Nephron (organoid): ENCODE measurements at regions not wholly inside any gene's neighbourhood (a gene's known extent, or its start where the extent isn't known, plus 50 kb on each side); places are given as distances from the start of the nearest gene placed in this dataset.

Experiments
- H3K27ac Mint-ChIP-seq, 3 experiments: 2 replicates each; pipeline ENCODE4 v1.8.0; 2020; ENCODE audit warnings: mixed read lengths in 3 of 3, mild to moderate bottlenecking in 2 of 3, moderate library complexity in 1 of 3
- H3K27me3 Mint-ChIP-seq: 2 replicates; pipeline ENCODE4 v1.8.0; 2021; ENCODE audit warnings: low read depth, mild to moderate bottlenecking, moderate library complexity, mixed read lengths
- H3K36me3 Mint-ChIP-seq: 2 replicates; pipeline ENCODE4 v1.8.0; 2020; ENCODE audit warnings: low read depth, mixed read lengths
- H3K4me1 Mint-ChIP-seq: 2 replicates; pipeline ENCODE4 v1.8.0; 2020; ENCODE audit warnings: mixed read lengths
- H3K4me3 Mint-ChIP-seq, 3 experiments: 2 replicates each; pipeline ENCODE4 v1.8.0; 2020; ENCODE audit warnings: mild to moderate bottlenecking in 3 of 3, mixed read lengths in 3 of 3, moderate library complexity in 2 of 3
- H3K9me3 Mint-ChIP-seq: 2 replicates; pipeline ENCODE4 v1.8.0; 2020; ENCODE audit warnings: mixed read lengths
- TF ChIP-seq, protein P1 (sequence below), 3 experiments: fragments of 200-600 bp; sonication (generic); IDR thresholded peaks; one replicate each; pipeline ENCODE4 v1.5.0; 2021; ENCODE audit warnings: antibody characterized with exemption in 3 of 3; ENCODE audit not compliant: unreplicated experiment in 3 of 3

DNA sequence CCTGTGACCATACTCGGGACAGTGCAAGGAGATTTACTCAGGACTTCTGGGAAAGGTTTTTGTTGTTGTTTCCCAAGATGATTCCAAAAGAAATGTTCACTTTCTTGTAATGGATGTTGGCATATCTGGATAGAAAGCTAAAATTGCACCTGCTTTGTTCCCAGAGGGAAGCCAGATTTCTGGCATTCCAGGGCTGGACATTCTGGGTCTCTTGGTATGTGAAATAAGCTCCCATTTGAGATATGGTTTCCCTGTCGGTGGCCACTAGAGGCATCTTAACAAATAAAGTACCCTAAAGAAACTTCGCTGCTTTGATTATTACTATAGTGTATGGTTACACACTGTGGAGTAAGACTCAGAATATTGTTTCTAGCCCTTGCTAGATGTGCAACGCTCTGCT lies 737.3 kb downstream of the BRINP1 start:
- no peaks in the 10 kb centered on the region for H3K27me3 Mint-ChIP-seq
- no peak overlapping the region for H3K4me3 Mint-ChIP-seq
- H3K9me3 Mint-ChIP-seq: peaks cover 9% of the 10 kb centered on the region
- TF ChIP-seq, protein P1, sequence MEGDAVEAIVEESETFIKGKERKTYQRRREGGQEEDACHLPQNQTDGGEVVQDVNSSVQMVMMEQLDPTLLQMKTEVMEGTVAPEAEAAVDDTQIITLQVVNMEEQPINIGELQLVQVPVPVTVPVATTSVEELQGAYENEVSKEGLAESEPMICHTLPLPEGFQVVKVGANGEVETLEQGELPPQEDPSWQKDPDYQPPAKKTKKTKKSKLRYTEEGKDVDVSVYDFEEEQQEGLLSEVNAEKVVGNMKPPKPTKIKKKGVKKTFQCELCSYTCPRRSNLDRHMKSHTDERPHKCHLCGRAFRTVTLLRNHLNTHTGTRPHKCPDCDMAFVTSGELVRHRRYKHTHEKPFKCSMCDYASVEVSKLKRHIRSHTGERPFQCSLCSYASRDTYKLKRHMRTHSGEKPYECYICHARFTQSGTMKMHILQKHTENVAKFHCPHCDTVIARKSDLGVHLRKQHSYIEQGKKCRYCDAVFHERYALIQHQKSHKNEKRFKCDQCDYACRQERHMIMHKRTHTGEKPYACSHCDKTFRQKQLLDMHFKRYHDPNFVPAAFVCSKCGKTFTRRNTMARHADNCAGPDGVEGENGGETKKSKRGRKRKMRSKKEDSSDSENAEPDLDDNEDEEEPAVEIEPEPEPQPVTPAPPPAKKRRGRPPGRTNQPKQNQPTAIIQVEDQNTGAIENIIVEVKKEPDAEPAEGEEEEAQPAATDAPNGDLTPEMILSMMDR (IDR thresholded peaks at IDR 0.05; ENCODE audit: unreplicated experiment in 3 of 3): no peak
- no peaks in the 10 kb centered on the region for H3K36me3 Mint-ChIP-seq
- no peaks in the 10 kb centered on the region for H3K4me1 Mint-ChIP-seq
- no peak overlapping the region for H3K27ac Mint-ChIP-seq

DNA sequence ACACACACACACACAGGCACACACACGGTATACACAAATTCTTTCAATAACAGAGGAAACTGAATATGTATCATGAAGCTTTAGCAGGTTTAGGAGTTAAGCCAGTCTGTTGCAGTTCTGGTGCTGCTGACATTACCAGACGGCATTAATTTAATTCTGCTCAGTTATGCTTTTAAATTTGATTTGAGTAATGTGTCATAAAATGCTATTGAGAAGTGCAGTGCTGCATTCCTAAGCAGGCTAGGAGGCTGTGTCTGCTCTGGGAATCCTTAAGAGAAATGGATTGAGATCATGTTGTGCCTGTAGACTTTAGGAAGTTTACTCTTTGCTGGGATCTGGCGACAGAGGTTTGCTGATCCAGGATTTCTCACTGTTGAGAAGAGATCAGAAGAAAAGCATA lies 733.8 kb downstream of the BRINP1 start:
- no peak overlapping the region for H3K27ac Mint-ChIP-seq
- H3K9me3 Mint-ChIP-seq: peaks cover 20% of the 10 kb centered on the region
- TF ChIP-seq, protein P1 (IDR thresholded peaks at IDR 0.05; ENCODE audit: unreplicated experiment in 3 of 3): no peak
- H3K4me3 Mint-ChIP-seq: no peak overlapping the region
- no peaks in the 10 kb centered on the region for H3K36me3 Mint-ChIP-seq
- no peaks in the 10 kb centered on the region for H3K27me3 Mint-ChIP-seq
- H3K4me1 Mint-ChIP-seq: no peaks in the 10 kb centered on the region

DNA sequence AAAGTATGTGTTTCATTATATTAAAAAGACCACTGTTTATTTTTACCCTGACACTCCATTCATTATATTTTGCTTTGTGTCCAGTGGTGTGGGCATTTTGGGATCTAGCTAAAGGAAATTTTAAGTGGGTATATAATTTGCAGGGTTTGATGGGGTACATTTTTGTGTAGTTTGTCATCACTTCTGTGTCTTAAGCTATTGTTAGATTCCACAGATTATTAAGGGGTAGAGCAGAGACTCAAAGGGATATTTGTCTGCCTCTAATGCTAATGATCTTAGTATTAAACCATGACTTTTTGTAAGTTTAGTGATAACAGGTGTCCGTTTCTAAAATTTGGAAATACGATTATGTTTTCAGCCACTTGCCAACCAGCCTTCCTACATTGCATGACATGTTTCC lies 731.6 kb downstream of the BRINP1 start:
- H3K4me1 Mint-ChIP-seq: no peaks in the 10 kb centered on the region
- peaks cover 20% of the 10 kb centered on the region for H3K9me3 Mint-ChIP-seq

DNA sequence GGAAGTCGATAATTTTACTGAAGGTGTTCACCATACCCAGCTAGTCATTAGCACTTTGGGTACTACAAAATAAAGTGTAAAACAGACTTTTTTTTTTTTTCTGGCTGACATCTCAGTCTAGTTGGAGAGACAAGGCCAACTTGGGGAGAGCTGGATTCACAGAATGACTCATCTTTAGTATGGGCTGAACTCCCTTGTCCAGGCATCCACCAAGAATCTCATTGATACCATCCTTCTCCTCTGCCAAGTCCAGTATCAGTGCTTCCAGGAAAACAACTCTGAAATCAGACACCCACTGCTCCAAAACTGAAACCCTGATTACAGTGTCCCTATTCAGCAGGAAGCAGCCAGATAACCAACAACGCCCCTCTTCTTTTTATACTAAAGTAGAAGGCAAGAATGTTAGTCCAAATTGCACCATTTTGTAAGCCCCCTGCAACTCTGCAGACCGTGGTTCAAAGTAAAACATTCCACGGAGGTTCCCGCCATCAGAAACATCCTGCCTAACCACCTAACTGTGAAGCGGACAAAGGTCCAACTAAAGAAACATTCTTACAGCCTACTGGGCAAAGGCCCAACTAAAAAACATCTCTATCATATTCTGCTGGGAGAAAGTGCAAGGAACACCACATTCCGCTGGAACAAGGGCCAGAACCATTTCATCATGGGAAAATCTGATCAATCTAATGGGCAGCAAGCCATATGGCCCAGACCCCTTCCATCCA lies 728.2 kb downstream of the BRINP1 start:
- Mint-ChIP-seq H3K4me3 (no peak overlapping the region), H3K4me1 (peaks cover 5% of the 10 kb centered on the region), H3K36me3 (no peaks in the 10 kb centered on the region), H3K27me3 (no peaks in the 10 kb centered on the region), H3K27ac (no peak overlapping the region), H3K9me3 (peaks cover 18% of the 10 kb centered on the region)
- TF ChIP-seq, protein P1 (IDR thresholded peaks at IDR 0.05; ENCODE audit: unreplicated experiment in 3 of 3): no peak

More for the DNA sequence above, 731.6 kb downstream of the BRINP1 start:
- TF ChIP-seq, protein P1 (IDR thresholded peaks at IDR 0.05; ENCODE audit: unreplicated experiment in 3 of 3): no peak
- no peak overlapping the region for H3K4me3 Mint-ChIP-seq
- no peaks in the 10 kb centered on the region for H3K36me3 Mint-ChIP-seq
- no peaks in the 10 kb centered on the region for H3K27me3 Mint-ChIP-seq
- no peak overlapping the region for H3K27ac Mint-ChIP-seq

DNA sequence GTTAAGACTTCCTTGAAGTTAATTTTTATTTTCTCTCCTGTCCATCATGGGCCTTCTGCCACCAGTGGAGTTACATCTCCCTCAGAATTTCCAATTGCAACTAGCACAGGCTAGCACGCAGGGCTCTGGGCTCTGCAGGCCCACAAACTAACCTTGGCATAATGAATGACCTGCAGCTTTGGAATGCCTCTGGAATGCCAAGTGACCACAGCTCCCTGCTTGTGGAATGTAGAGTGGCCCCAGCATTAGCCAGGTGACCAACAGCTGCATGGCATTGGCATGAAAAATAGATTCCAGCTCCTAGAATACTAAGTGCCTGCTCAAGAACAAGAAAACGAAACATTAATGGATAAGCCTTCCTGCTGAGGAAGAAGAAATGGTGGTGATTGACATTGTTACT lies 726.1 kb downstream of the BRINP1 start:
- Mint-ChIP-seq H3K27ac (peak overlapping the region in 1 of 3 experiments; percentile 24), H3K9me3 (peaks cover 17% of the 10 kb centered on the region), H3K36me3 (no peaks in the 10 kb centered on the region), H3K27me3 (no peaks in the 10 kb centered on the region), H3K4me1 (peaks cover 5% of the 10 kb centered on the region), H3K4me3 (no peak overlapping the region)
- TF ChIP-seq, protein P1 (IDR thresholded peaks at IDR 0.05; ENCODE audit: unreplicated experiment in 3 of 3): no peak

DNA sequence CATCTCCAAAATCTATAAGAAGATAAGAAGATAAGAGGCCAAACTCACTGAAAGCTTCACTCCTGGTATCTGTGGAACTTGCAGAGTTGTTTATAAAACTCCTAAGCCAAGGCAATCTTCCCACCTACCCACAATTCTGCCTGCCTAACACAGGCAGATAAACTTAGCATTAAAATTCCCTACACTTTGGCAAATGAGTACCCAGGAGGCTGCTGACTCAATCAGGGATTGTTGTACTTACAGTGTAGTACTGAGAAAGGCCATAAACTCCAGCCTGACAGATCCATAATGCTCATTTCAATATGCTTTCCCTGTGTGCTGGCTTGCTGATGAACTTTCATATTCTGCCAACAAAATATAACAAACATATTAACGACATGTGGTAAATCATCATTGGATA lies 725.2 kb downstream of the BRINP1 start:
- Mint-ChIP-seq H3K4me3 (no peak overlapping the region), H3K36me3 (no peaks in the 10 kb centered on the region), H3K4me1 (peaks cover 5% of the 10 kb centered on the region), H3K27ac (no peak overlapping the region), H3K9me3 (peaks cover 8% of the 10 kb centered on the region), H3K27me3 (no peaks in the 10 kb centered on the region)
- TF ChIP-seq, protein P1 (IDR thresholded peaks at IDR 0.05; ENCODE audit: unreplicated experiment in 3 of 3): no peak
